ELF-1 (cell line): ENCODE measurements at regions not wholly inside any gene's neighbourhood (a gene's known extent, or its start where the extent isn't known, plus 50 kb on each side); places are given as distances from the start of the nearest gene placed in this dataset.
A peak's percentile ranks its signal among the peaks of the same experiment; 100 is the strongest.
"Not testable (repeated sequence)": the region's sequence is repeated elsewhere in the genome, so short reads cannot be mapped to it uniquely, and the experiment has no call there.

Source experiments
- DNase-seq: peaks from one replicate; pipeline ENCODE4 v3.0.0-alpha.2; 2016; ENCODE audit warnings: low read depth, low spot score

DNA sequence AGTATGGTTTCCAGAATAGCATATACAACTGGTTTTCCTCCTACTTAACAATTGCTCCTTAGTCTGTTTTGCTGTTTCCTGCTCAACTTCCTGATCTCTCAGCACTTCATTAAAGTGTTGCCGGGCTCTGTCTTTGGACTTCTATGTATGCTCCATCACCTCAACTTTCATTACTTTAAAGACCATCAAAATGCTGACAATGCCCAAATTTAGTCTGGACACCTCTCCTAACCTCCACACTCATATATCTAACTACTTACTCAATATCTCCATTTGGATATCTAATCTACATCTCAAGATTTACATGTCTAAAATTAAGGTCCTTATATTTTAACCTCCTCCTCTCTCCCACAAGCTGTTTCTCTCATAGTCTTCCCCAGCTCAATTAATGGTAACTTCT lies 54.4 kb upstream of the LGR5 start:
- DNase-seq: no peak

DNA sequence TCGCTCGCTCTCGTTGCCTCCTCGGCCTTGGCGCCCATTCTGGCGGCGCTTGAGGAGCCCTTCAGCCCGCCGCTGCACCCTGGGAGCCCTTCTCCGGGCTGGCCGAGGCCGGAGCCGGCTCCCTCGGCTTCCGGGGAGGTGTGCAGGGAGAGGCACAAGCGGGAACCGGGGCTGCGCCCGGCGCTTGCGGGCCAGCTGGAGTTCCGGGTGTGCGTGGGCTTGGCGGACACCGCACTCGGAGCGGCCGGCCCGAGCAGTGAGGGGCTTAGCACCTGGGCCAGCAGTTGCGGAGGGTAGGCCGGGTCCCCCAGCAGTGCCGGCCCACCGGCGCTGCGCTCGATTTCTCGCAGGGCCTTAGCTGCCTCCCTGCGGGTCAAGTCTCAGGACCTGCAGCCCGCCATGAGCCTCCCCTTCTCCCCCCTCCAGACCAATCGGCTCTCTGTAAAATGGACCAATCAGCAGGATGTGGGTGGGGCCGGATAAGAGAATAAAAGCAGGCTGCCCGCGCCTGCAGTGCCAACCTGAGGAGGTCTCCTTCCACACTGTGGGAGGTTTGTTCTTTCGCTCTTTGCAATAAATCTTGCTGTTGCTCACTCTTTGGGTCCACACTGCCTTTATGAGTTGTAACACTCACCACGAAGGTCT lies 62.8 kb upstream of the LGR5 start:
- peak; percentile 51 for DNase-seq

DNA sequence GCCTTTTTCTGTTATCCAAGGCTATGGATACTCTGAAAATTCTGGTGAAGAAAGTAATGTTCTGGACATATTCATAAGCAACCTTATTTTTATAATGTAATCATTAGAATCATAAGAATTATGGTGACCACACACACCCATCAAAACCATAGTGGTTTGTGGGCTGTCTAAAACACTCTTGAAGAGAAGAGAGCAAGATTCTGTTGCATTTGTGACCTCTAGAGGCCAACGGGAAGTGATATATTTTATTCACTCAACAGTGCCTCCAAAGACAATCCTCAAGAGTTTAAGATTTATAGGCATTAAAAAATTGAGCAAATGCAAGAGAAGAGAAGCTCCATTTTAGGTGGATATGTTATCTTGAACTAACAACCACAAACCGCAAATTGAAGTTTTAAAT lies 68.5 kb upstream of the LGR5 start:
- no peak for DNase-seq

DNA sequence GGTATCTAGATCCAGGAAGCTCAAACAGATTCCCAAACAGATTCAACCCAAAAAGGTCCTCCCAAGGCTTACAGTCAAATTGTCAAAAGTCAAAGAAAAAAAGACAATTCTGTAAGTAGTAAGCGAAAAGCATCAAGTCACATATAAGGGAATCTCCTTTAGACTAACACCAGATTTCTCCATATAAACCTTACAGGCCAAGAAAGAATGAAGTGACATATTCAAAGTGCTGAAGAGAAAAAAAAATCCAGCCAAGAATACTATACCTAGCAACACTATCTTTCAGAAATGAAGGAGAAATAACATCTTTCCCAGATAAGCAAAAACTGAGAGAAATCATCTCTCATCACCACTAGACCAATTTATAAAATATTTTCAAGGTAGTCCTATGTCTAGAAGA lies 79.6 kb upstream of the LGR5 start:
- no peak for DNase-seq

DNA sequence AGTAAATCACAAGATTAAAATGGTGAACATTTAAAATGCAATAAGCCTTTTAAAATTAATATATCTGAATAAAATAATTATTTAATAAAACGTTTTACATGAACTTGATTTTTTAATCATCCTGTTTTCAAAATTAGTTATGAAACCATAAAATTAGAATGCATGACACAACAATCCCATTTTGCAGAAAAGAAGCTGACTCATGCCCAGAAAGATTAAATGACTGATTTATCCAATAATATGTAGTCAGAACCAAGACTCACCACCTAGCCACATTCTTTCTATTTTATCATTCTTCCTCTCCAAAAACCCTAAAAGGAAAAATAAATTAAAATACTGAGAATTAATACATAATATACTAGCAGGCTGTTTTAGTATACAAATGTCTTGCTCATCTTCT lies 83.0 kb upstream of the LGR5 start:
- DNase-seq: no peak

DNA sequence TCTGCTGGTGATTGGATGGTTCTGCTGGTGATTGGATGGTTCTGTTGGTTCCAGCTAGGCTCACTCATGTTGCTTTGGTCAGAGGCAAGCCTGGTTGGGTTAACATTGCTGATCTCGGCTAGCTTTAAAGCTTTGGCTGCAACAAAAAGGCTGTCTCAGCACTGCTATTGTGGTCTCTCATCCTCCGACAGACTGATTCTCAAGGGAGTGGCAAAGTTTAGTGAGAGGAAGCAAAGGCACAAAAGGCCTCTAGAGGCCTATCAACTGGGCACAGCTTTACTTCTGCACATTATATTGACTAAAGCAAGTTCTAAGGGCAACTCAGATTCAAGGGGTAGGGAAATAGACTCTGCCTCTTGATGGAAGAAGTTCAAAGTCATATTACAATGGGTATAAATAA lies 84.7 kb upstream of the LGR5 start:
- DNase-seq: no peak

DNA sequence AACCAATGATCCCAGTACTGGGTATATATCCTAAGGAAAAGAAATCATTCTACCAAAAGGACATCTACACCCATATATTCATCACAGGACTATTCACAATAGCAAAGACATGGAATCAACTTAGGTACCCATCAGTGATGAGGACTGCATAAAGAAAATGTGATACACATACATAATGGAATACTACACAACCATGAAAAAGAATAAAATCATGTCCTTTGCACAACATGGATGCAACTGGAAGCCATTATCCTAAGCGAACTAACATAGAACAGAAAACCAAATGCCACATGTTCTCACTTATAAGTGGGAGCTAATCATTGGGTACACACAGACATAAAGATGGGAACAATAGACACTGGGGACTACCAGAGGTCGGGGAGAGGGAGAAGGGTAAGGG lies 86.0 kb upstream of the LGR5 start:
- no peak for DNase-seq

DNA sequence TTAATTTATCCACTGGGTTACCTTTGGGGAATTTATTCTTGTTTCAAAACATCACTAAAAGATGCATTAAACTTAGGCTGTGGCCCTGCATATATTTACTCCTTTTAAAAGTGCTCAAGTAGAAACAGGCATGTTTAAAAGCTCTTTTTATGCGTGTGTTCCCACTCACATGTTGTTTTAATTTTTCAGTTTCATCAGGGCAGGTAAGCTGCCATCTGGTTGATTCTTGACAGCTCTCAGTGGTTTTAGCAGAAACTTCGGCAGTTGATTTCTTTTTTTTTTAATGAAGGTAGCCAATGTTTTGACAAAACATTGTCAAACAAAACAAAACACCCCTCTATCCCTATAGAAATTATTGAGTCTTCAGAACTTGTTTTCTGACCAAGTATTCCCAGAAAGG lies 89.6 kb upstream of the LGR5 start:
- DNase-seq: no peak

DNA sequence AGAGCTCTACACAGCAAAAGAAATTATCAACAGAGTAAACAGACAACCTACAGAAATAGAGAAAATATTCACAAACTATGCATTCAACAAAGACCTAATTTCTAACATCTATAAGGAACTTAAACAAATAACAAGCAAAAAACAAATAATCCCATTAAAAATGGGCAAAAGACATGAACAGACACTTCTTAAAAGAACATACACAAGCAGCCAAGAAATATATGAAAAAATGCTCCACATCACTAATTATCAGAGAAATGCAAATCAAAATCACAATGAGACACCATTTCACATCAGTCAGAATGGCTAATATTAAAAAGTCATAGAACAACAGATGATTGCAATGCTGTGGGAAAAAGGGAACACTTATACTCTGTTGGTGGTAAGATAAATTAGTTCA lies 100.7 kb upstream of the LGR5 start:
- no peak for DNase-seq

DNA sequence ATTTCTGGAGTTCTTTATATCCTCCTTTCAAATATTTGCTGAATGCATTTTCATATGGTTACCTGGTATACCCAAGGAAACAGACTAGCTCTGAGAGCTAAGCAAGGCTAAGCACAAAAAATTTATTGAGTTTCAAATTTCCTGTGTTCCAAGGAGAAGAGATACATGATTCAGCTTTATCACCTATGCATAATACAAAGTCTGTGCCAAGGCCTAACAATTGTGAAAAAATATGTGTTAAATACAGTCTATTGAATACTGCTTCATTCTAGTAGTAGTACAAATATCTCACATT lies 103.7 kb upstream of the LGR5 start:
- DNase-seq: no peak

DNA sequence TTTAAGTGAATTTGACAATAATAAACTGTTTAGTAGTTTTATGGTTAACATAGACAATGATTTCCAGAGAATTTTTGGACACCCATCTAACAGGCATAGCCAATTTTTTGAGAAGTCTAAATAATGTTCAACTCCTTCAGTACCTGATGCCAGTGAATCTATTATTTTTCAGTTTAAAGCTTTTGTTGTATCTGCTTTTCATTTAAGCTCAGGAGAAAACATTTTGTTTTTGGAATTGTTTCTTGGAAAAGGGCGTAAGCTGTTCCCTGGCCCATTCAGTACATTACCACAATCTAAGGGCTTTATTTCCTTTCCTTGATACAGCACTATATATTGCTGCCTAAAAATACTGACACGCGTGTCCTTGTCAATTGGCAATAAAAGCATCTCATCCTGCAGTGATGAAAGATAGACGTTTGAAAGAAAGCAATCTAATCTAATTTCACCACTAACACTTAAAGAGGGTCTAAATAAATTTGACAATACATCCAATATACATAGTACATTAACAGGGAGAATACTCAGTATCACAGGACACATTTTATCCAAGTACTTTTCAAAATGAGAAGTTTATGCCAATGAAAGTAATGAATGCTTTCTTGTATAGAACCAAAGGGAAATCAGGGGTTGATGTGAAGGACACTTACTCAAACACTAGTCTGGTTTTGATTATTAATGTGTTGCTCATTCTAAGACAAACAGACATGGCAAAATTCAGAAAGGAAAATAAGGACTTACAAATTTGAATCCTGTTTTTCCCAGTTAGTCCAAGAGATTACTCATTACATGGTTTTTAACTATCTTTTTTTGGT lies 104.2 kb upstream of the LGR5 start:
- no peak for DNase-seq

DNA sequence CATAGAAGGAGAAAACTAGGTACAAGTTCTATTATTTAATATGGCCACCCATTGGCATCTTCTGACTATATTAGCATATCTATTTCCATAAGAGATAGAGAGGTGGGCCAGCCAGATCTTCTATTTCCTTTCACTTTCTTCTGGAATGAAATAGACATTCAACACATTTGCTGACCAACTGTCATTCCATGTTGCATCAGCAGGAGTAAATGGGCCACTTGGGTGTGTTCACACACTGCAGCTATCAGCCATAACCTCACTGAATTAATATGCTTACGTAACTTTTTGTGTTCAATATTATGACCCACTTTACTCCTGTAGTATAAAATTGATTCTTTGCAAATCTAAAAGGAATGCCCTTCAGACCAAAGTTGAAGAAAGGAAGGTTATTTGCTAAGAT lies 106.2 kb upstream of the LGR5 start:
- DNase-seq: no peak

DNA sequence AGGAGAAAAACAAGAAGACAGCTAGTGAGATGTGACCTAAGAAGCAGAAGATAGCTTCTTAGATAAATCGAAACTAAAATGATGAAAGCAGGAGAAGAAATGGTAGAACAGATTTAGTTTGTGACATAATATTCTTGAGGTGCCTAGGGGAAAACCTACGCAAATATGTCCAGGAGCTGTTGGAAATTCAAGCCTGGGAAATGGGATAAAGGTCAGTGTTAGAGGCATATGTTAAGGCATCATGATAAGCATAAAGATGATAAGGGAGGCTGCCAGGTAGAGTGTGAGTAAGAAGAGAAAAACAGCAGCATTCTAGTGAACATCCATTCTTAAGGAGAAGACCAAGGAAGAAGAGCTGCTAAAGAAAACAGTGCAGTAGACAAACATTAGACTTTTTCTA lies 109.6 kb upstream of the LGR5 start:
- no peak for DNase-seq

DNA sequence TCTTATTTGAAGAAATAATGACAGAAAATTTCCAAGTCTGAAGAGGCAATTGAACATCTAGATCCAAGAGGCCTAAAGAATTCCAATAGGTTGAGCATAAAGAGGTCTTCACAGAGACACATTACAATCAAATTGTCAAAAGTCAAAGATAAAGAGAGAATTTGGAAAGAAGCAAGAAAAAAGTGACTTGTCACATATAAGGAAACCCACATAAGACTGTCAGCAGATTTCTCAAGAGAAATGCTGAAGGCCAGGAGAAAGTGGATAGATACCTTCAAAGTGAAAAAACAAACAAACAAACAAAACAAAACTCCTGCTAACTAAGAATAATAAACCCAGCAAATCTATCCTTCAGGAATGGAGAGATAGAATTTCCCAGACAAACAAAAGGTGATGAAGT lies 118.1 kb upstream of the LGR5 start:
- DNase-seq: no peak

DNA sequence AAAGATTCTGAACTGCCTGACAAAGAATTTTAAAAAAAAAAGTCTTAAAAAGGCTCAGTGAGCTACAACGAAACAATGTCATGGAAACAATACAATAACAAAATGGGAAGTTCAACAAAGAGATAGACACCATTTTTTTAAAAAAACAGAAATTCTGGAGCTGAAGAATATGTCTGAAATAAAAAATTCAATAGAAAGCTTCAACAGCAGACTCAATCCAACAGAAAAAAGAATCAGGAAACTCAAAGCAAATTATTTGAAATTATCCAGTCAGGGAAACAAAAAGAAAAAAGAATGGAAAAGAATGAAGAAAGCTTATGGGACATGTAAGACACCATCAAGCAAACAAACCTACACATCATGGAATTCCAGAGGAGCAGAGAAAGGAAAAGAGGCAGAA lies 118.5 kb upstream of the LGR5 start:
- DNase-seq: no peak

DNA sequence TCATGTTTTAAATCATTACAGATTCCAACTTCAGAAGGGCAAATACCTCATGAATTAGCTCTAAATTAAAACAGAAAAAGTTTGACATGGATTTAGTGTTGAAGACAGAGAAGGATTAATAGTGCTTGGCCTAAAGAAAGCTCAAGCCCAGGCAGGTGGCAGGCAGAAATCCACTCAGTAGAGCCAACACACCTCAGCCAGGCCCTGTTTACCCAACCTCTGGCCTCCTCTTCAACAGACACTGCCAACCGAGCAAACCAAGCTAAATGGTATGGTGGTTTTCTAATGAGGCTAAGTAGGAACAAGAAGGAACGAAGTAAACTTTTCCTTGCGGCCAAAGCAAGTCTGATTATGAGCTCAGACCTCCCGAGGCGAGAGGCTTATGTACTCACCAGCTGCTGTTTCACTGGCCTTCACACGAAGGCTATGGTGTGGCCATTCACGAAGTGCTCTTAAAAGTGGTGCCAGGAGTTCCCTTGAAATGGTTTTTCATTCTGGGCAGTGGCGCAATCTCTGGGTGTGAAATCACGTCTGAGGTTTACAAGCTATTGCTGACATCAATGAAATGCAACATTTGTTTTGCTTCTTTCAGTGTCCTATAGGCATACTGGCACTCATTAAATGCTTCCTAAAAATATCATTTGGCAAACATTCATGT lies 124.1 kb upstream of the LGR5 start:
- no peak for DNase-seq

DNA sequence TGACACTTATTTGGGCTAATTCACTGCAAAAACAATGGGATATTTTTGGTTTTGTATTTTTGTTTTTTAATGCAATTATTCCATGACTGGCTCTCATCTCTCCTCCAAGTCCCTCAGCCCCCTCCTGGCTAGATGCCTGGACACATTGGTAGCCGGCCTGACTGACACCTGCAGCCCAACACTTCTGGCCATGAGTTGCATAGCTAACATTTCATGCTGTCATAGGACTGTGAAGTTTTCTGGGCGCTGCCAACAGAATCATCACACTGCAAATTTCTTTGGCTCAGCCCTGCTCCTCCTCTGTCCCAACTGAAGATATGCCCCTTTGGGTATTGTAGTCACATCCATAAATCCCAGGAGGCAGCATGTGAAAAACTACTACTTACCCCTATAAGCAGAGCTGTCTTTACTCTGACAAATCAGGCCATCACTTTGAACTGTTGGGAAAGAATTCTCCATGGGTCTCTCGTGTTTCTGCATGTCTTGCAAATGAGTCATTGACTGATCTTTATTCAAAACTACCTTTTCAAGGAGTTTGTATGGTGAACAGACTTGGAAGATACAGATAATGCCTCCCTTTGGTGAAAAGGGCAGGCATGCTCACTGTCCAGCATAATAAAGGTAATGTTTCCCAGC lies 126.7 kb upstream of the LGR5 start:
- DNase-seq: peak; percentile 6

DNA sequence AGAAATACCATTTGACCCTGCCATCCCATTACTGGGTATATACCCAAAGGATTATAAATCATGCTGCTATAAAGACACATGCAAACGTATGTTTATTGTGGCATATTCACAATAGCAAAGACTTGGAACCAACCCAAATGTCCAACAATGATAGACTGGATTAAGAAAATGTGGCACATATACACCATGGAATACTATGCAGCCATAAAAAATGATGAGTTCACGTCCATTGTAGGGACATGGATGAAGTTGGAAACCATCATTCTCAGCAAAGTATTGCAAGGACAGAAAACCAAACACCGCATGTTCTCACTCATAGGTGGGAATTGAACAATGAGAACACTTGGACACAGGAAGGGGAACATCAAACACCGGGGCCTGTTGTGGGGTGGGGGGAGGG lies 128.0 kb upstream of the LGR5 start:
- not testable (repeated sequence) for DNase-seq

DNA sequence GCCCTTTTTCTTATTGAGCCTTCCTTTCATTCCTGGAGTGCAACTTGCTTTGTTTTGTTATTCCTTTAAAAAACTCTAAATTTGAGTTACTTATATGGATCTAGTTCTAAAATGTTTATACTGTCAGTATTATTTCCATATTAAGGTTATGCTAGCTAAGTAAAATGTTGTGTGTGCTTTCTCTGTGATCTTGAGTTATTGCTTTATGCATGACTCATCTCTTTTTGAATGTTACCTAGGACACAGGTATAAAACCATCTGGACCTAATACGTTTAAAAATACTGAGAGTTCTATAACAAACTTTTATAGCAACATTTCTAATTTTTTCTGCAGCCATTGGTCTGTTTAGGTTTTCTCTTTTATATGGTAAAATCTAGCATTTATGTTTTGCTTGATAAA lies 132.8 kb upstream of the LGR5 start:
- no peak for DNase-seq

DNA sequence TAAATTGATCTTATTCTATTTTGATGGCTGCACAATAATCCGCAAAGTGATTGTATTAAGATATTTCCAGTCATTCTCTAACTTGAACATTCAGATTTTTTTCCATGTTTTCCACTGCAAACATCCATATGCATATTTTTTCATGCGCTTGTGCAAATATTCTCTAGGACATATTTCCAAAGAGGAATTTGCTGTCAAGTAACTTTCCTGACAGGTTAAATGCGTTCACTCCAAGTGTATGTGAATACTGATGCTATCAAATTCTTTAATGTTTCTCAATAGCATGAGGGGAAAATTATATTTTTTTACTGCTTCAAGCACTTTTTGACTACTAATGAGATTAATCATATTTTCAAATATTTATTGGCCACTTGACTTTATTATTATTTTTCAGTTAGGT lies 135.3 kb upstream of the LGR5 start:
- no peak for DNase-seq

DNA sequence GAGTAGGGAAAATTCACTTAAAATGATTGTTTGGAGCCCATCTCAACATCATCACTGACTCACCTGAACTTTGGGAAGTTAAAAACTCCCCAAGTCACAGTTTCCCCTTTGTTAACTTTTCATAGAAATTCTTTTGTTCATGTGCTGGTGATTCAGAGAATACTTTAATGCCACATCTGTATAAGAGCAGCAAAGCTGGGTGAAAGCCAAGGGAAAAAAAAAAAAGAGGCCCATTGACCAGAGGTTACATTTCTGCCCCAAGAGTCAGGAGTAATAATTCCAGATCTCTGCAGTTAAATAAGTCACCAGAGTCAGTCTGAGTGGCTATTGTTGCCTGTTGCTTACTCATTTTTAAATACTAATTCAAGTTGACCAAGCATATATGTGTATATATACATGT lies 136.4 kb upstream of the LGR5 start:
- no peak for DNase-seq

DNA sequence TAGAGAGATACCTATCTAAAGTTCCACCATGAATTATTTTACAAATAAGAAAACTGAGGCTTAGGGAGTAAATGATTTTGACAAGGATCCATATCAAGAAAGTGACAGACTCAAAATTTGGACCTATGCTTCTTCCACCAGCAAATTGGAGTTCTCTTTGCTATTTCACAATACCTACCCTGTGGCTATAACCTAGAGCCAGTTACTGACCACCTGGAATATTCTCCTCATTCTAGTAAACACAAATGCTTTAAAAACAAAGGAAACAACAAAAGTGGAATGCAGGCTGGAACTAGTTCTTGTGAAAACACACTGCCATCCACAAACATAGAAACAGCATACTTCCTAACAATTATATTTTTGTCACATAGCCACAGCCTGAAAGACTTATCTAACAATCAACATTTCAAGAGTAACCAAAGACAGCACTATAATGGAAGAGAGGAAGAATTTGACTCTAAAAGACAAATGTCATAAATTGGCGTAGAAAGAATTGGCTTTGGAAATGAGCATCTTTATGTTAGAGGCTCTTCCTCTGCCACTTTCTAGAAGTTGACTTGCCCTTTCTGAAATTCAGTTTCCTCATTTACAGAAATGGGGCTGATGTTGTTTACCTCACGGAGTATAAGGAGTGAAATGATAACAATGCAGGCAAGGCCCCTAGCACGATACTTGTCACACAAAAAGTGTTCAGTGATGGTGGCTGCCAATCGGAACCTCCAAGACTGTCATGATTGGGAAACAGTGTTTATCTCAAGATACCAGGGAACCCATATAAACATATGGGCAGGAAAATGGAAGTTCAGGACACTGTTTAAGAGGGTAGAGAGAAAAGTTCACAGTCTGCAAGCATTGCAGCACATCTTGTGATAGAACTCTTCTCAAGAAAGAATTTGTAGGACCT lies 138.6 kb upstream of the LGR5 start:
- DNase-seq: no peak
